SK-N-MC (cell line): ENCODE measurements at regions not wholly inside any gene's neighbourhood (a gene's known extent, or its start where the extent isn't known, plus 50 kb on each side); places are given as distances from the start of the nearest gene placed in this dataset.

ENCODE experiments used
- DNase-seq: peaks from one replicate; pipeline ENCODE4 v3.0.0-alpha.2; 2011; ENCODE audit warnings: low read depth, low spot score
- H3K27ac ChIP-seq: fragments of 200-600 bp; sonication (generic); 2 replicates; pipeline ENCODE4 v1.5.1; 2016; ENCODE audit warnings: mixed run types
- H3K36me3 ChIP-seq: fragments of 200-600 bp; sonication (generic); 2 replicates; pipeline ENCODE4 v1.6.1; 2017; ENCODE audit warnings: antibody characterized with exemption, low read length, mixed read lengths; ENCODE audit not compliant: insufficient read depth
- H3K4me3 ChIP-seq: fragments of 200-600 bp; sonication (generic); 2 replicates; pipeline ENCODE4 v1.5.1; 2016
- H3K9ac ChIP-seq: fragments of 200-600 bp; sonication (generic); 2 replicates; pipeline ENCODE4 v1.8.0; 2017; ENCODE audit warnings: mixed run types, mixed read lengths; ENCODE audit not compliant: insufficient read length
- H3K9me3 ChIP-seq: fragments of 200-600 bp; sonication (generic); 2 replicates; pipeline ENCODE4 v1.6.1; 2017; ENCODE audit warnings: low read depth, mild to moderate bottlenecking, antibody characterized with exemption, low read length, moderate library complexity, mixed read lengths
- EZH2 ChIP-seq: fragments of 200-600 bp; sonication (generic); IDR thresholded peaks from one replicate; pipeline ENCODE4 v1.6.1; 2017; ENCODE audit warnings: antibody characterized with exemption
- FOXP2 ChIP-seq: optimal IDR thresholded peaks from 2 replicates; pipeline ENCODE3; 2011; ENCODE audit warnings: mild to moderate bottlenecking, moderate library complexity; ENCODE audit not compliant: insufficient read depth; ENCODE audit errors: extremely low read length, control extremely low read depth
- POLR2AphosphoS5 ChIP-seq: IDR thresholded peaks from 2 replicates; pipeline ENCODE4 v1.6.1; 2012; ENCODE audit warnings: mild to moderate bottlenecking, low read depth, low read length, borderline replicate concordance

DNA sequence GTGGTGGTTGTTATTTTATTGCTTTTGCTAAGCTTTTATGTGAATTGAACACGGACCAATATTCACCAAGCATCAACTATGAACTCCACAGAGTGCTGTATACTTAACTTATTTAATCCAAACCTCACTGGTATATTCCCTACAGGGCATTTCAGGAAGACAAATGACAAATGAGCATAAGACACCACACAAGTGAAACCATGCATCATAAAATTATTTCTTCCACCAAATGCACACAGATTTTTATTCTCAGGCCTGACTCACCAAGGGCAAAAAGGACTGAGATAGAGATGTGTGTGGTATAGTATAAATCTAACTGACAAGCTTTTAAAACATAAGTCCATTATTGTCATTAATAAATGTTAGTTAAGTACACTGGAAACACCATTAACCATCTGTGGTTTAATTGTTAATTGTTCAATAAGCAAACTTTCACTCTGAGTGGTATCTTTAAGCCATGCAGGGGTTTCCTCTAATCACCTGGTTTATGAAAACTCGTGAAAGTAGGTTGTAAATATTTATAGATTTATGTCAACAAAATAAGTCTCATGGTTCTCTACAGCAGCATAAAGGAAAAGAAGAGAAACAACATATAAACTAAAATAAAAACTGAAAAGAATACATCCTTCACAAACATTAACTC is 77.6 kb upstream of the CRIM1 start:
- H3K9ac ChIP-seq = no peak overlapping the region
- TF ChIP-seq EZH2 (no peak), POLR2AphosphoS5 (no peak), FOXP2 (no peak)
- H3K27ac ChIP-seq = no peak overlapping the region
- no peaks in the 10 kb centered on the region for H3K9me3 ChIP-seq
- no peaks in the 10 kb centered on the region for H3K36me3 ChIP-seq
- no peak for DNase-seq
- no peak overlapping the region for H3K4me3 ChIP-seq

DNA sequence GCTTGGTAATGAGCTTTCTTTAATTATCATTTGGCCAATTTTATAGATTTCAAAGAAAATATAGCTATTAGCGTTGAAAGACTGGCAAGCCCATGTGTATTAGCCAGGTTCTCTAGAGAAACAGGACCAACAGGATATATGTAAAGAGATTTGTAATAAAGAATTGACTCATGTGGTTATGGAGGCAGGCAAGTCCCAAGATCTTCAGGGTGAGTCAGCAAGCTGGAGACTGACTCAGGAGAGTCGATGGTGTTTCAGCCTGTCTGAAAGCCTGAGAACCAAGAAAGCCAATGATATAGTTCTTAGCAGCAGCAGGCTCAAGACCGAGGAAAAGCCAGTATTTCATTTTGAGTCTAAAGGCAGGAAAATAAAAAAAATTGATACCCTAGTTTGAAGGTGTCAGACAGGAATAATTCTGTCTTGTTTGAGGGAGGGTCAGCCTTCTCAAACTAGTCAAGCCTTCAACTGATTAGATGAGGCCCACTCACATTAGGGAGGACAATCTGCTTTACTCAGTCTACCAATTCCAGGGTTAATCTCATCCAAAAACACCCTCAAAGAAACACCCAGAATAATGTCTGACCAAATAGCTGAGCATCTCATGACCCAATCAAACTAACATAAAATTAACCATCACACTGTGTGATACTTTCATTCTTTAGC is 78.3 kb upstream of the CRIM1 start:
- Histone ChIP-seq H3K4me3 (no peak overlapping the region), H3K9me3 (no peaks in the 10 kb centered on the region), H3K27ac (no peak overlapping the region), H3K36me3 (no peaks in the 10 kb centered on the region), H3K9ac (no peak overlapping the region)
- no peak for DNase-seq
- no peak for TF ChIP-seq EZH2
- TF ChIP-seq FOXP2 = no peak

DNA sequence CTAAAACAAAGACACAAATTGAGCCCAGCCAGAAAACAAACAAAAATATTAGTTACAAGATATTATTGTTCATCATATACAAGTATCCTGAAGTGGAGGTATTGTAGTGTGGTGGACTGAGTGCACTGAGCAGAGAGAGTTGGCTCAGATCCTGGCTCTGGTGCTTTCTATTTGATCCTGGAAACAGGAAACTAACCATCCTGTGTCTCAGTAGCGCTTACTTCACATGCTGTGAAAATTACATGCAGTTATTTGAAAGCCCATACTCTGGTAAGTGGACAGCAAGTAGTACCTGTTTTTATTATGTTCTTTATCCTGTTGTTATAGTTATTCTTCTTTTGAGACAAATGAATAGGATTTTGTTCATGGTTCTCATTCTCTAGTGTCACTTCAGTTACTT is 84.3 kb upstream of the CRIM1 start:
- TF ChIP-seq FOXP2 = no peak
- no peak for TF ChIP-seq EZH2
- TF ChIP-seq POLR2AphosphoS5 = no peak
- Histone ChIP-seq H3K9ac (no peak overlapping the region), H3K27ac (no peak overlapping the region), H3K9me3 (no peaks in the 10 kb centered on the region), H3K36me3 (no peaks in the 10 kb centered on the region), H3K4me3 (no peak overlapping the region)
- DNase-seq = no peak

DNA sequence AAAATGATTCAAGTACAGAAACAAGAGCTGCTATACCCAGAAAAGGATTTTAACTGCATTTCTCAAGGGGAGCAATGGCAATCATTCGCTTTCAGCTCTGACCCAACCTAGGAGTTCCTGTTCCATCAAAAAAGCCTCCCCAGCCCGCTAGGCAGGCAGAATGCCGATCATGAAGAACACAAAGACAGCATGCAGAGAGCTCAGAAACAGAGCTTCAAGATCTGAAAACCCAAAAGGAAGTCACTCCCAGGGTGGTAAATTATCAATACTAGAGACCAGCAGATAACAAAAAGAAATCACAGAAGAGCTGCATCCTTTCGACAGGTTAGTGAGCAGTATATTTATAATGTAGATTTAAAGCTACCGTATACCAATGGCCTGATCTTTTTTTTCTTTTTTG is 84.8 kb upstream of the CRIM1 start:
- Histone ChIP-seq H3K36me3 (no peaks in the 10 kb centered on the region), H3K9me3 (no peaks in the 10 kb centered on the region), H3K4me3 (no peak overlapping the region), H3K9ac (no peak overlapping the region), H3K27ac (no peak overlapping the region)
- DNase-seq = no peak
- TF ChIP-seq FOXP2 = no peak
- TF ChIP-seq POLR2AphosphoS5 = no peak
- no peak for TF ChIP-seq EZH2

DNA sequence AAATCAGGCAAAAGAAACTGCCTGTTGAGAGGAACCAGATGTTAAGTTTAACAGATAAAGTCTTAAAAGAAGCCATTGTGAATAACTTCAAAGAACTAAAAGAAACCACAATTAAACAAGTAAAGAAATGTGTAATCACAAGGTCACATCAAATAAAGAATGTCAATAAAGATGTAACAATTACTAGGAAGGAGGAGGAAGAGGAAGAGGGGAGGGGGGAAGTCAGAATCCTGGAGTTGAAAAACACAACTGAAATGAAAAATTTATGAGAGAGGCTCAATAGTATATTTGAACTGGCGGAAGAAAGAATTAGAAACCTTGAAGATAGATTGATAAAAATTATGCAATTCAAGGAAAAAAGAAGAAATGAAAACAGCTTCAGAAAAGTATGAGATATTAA is 88.4 kb upstream of the CRIM1 start:
- DNase-seq = no peak
- H3K27ac ChIP-seq = no peak overlapping the region
- no peak overlapping the region for H3K4me3 ChIP-seq
- no peak overlapping the region for H3K9ac ChIP-seq
- no peaks in the 10 kb centered on the region for H3K9me3 ChIP-seq
- no peaks in the 10 kb centered on the region for H3K36me3 ChIP-seq
- TF ChIP-seq POLR2AphosphoS5 (no peak), EZH2 (no peak), FOXP2 (no peak)

DNA sequence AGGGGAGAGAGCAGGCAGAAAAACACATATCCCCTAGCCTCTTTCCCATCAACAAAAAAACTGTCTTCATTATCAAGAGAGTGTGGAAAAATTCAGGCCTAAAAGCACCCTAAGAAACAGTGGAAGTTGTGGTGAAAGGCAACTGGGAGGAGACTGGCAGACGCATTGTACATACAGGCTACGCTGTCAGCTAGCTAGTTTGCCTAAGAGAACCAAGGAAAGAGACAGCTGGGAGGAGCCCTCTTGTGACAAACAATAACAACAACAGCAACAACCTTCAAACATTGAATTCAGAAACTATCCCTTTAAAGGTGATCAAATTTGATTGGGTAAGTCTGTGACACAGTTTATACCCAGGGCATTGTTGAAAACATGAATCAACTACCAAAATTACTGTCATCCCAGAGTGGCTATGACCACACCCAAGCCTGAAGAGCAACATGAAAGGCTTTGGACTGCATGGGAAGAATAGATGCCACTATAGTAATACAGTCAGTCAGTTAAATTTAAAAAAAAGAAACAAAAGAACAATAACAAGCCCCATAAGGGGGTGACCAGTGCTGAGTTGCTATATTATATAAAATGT is 88.9 kb upstream of the CRIM1 start:
- Histone ChIP-seq H3K9ac (no peak overlapping the region), H3K9me3 (no peaks in the 10 kb centered on the region), H3K36me3 (no peaks in the 10 kb centered on the region), H3K27ac (no peak overlapping the region), H3K4me3 (no peak overlapping the region)
- TF ChIP-seq FOXP2 (no peak), POLR2AphosphoS5 (no peak), EZH2 (no peak)
- DNase-seq = no peak

DNA sequence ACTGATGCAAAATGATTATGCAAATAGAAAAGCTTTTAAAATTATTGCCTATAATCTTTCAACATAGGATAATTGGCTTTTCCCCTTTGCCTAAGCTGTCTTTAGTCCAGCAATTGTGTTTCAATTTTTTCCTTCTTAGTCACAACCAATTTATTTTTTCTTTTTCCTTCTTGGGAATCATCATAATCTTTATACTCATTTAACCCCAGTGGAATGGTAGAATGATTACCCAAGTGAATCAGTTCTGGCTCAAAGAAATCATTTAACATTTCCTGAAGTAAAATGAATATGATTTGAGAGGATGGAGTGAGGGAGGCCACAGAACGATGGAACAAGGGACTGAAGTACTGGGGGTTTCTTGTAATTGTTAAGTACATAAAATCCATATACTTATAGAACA is 93.0 kb upstream of the CRIM1 start:
- Histone ChIP-seq H3K9ac (no peak overlapping the region), H3K36me3 (no peaks in the 10 kb centered on the region), H3K4me3 (no peak overlapping the region), H3K9me3 (no peaks in the 10 kb centered on the region), H3K27ac (no peak overlapping the region)
- DNase-seq = no peak
- TF ChIP-seq POLR2AphosphoS5 = no peak
- TF ChIP-seq EZH2 = no peak
- no peak for TF ChIP-seq FOXP2

DNA sequence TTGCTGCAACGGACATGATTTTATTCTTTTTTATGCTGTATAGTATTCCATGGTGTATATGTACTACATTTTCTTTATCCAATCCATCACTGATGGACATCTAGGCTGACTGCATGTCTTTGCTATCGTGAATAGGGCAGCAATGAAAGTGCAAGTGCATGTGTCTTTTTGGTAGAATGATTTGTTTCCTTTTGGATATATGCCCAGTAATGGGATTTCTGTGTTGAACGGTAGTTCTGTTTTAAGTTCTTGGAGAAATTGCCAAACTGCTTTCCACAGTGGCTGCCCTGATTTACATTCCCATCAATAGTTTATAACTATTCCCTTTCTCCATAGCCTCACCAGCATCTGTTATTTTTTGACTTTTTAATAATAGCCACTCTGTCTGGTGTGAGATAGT is 99.7 kb upstream of the CRIM1 start:
- H3K4me3 ChIP-seq = no peak overlapping the region
- H3K9ac ChIP-seq = no peak overlapping the region
- no peak overlapping the region for H3K27ac ChIP-seq
- no peak for DNase-seq
- no peaks in the 10 kb centered on the region for H3K36me3 ChIP-seq
- no peaks in the 10 kb centered on the region for H3K9me3 ChIP-seq
- no peak for TF ChIP-seq EZH2
- TF ChIP-seq POLR2AphosphoS5 = no peak
- TF ChIP-seq FOXP2 = no peak
